Activated T-cell treated with anti-CD3 and anti-CD28 coated beads for 1 hour (primary cell): ENCODE measurements at regions not wholly inside any gene's neighbourhood (a gene's known extent, or its start where the extent isn't known, plus 50 kb on each side); places are given as distances from the start of the nearest gene placed in this dataset.

Experiments used
- DNase-seq: peaks from one replicate; pipeline ENCODE4 v3.0.0-alpha.2; 2020; ENCODE audit warnings: low read depth

DNA sequence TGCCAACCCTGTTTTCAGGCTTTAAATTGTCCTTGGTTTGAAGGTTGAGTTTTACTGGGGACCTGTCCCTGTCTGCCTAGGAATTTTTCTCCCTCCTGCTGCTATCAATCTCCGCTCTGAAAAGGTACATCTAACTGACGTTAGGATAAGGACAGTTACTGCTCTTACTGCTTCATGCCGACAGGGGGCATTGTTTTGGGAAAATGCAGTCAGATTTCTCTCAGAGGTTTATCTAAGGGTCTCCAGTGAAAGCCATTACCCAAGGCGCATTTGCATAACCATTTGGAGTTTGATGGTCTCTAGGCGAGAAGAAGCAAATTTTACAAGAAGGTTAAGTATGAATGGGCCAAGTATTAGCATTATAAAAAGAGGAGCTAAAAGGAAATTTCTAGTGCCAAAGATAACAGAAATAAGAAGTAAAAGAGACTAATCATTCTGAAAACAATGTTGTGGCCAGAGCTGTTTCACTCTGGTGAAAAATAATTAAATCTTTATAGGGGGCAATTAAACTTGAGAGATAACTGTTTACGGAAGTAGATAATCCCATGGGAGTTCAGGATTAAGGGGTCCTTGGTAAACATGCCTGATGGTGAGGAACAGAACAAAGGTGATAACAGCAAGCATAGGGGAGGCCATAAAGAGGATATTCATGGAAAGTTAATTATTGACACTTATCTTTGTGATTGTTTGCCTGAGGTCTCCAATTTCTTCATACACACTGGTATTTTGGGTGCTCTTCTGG is 605.0 kb downstream of the MTRR start:
- DNase-seq: no peak

DNA sequence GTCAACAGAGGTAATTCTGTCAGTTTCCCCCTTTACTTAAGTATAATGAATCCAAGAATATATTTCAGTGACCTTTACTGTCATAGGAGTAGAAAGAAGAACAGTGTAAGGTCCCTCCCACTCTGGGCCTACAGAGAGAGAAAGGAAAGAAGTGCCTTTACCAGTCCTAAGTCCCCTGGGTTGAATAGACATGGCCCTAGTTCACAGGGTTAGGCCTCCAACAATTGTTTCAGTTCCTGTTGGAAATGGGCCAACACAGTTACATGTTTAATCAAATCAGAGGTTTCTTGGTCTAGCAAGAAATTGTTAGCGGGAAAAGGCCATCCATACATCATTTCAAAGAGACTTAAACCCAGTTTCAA is 605.6 kb downstream of the MTRR start:
- DNase-seq: no peak

DNA sequence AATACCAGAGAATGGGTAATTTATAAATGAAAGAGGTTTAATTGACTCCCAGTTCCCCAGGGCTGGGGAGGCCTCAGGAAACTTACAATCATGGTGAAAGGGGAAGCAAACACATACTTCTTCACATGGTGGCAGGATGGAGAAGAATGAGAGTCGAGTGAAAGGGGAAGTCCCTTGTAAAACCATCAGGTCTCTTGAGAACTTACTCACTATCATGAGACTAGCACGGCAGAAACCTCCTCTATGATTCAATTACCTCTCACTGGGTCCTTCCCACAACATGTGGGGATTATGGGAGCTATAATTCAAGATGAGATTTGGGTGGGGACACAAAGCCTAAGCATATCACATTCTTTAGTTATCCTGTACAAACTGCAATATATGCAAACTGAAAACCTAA is 609.4 kb downstream of the MTRR start:
- no peak for DNase-seq

DNA sequence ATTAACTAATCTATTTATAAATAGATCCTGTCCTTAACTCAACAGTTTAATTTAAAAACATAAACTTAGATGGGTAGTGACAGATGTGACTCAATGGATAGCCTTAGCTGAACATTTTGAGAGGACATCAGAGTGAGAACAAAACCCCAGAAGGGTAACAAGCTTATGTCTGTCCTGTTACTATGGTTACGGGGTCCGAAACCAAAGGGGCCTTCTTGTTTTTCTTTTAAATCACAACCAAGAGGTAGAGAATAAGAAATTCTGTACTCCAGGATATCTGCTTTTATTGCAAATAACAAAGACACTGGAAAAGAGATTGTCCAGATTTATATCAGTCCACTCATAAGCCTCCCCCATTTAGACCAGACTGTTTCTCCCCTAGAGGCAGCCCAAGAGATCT is 612.1 kb downstream of the MTRR start:
- no peak for DNase-seq

DNA sequence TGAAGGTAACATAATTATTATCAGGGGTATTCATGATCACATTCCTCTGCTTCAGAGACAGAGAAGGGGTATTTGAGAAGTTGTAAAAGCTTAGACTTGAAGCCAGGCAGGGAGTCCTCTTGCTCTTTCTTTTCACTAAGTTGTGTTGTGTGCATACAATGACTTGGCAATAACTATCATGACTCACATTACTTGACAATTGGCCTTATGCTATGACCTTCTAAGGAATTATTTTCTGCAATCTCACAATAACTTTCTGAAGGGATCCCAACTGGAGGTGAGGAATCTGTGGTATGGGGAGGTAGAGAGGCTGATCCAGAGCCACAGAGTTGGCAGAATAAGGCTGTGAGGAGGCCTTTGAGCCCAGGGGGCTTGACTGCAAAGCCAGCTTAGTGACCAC is 622.3 kb downstream of the MTRR start:
- DNase-seq: no peak

DNA sequence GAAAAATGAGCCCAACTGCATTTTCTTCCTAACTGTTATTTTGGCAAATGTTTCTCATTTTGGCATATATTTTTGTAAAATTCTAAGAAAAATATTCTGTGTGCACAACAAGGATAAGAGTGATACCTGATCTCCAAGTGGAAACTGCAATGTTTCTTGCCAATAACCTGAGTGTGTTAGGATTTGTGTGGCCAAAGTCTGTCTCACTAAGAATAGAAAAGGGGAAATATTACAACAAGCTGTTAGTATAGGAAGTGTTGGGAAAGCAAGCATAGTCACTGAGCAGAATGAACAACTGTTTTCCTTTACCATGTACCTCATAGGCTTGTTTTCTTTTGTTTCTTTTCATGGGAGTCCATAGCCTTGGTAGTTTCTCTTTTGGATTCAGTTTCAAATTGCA is 624.2 kb downstream of the MTRR start:
- no peak for DNase-seq

DNA sequence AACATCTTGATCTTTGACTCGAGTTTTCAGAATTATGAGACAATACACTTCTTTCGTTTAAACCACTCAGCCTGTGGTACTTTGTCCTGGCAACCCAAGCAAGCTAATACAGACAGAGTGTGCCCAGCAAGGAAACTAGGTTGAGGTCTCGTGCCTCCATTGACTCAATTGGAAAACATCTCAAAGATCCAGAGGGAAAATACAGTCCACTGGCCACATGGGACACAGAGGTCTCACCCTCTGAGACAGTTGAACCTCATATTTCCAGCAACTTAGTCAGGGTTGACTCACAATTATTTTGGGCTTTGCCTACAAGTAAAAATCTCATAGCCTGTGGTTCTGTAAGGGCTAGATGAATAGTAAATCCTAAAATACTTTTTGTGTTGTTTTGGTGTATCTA is 631.5 kb downstream of the MTRR start:
- DNase-seq: no peak

DNA sequence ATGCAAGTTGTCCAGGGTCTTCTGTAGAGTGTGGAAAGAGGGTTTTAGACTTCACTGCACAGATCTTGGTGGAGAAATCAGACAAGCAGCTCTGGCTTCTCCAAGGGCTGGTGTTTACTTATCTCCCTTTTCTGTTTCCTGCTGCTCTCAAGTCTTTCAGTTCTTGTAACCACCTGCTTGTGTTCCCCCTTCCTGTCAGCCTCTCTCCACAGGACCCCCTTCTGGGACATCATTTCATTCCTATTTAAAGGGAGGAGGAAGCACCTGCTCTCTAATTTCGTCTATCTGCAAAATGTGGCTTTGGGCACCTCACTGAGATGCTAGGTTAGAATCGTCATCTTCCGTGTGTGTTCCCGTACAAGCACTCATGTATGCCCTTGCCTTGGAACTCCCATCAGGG is 636.2 kb downstream of the MTRR start:
- DNase-seq: no peak

DNA sequence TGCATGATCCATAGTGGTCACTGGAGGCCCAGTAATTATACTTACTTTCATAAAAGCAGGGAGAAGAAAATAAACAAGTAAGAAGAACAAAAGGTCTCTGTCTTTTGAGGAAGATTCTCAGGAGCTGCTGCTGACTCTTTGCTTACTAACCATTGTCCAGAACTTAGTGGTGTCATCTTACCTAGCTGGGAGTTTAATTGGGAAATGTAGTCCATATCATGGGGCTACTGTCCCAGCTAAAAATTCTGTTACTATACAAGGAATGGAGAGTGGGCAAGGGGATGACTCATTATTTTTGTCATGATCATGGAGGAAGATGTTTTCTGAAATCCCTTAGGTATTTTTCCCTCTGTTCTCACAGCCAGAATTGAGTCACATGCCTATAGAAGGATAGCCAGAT is 639.3 kb downstream of the MTRR start:
- DNase-seq: no peak

DNA sequence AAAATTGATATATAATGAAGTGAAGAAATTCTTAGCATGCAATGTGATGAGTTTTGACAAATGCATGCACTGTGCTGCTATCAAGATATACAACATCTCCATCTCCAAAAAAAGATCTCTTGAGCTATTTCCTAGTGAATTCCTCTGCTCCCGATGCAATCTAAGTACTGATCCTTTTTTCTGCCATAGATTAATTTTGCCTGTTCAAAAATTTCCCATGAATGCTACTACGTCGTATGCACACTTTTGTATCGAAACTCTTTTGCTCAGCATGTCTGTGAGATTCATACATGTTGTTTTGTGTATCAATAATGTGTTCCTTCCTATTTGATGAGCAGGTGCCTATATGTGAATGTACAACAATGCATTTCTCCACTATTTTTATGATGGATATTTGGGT is 647.4 kb downstream of the MTRR start:
- DNase-seq: no peak

DNA sequence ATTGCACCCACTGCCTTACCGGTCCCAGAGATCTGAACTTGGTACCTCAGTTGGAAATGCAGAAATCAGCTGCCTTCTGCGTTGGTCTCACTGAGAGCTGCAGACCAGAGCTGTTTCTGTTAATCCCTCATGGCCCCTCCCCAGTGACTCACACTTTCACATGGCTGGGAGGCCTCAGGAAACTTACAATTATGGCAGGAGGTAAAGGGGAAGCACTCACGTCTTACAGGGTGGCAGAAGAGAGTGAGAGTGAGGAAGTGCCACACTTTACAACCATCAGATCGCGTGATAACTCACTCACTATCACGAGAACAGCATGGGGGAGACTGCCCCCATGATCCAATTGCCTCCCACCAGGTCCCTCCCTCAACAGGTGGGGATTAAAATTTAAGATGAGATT is 648.5 kb downstream of the MTRR start:
- DNase-seq: no peak

DNA sequence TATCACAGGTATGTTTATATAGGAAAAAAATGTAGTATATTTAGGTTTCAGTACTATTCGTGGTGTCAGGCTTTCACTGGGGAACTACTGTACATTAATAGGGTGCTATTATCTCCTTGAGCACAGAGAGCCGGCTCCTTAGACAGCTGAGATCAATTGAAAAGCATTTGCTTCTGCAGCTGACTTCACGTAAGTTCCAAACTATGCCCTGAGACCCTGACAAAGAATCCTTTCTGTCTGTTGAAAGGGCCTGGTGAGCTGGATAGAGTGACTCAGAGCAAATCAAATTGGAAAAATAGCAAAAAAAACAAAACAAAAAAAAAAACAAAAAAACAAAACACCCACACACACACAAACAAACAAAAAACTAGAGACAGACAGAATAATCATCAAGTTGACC is 652.0 kb downstream of the MTRR start:
- DNase-seq: no peak

DNA sequence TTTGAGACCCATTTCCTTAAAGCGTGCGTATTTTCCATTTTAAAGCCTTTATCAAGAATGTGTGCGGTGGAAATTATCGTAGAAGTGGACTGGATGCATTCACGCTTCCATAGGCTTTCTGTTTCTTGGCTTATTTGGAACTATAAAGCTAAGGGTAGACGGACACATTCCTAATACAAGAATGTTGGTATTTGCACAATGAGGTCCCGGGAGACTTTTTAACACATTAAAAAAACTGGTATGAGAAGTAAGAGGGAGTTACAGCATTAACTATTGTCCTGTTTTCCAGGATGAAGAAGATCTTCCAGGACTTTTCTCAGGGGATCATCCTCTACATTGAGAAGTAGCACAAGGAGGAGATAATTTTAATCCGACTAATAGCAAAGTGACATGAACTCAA is 653.0 kb downstream of the MTRR start:
- no peak for DNase-seq

DNA sequence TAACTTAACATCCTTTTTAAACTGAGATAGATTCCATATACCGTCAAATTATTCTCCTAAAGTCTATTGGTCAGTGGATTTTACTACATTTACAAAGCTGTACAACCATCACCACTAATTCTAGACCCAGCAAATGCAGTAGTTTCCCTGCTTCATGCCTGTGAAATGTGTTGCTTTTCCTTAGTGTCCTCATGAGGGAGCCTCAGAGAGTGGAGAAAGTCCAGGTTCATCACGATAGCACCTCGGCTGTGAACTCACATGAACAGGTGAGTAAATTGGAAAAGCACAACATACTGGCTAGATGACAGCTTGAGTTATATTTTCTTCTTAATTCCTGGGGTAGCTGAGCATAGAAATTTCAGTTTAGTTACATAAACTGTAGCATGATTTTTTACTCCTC is 653.7 kb downstream of the MTRR start:
- no peak for DNase-seq

DNA sequence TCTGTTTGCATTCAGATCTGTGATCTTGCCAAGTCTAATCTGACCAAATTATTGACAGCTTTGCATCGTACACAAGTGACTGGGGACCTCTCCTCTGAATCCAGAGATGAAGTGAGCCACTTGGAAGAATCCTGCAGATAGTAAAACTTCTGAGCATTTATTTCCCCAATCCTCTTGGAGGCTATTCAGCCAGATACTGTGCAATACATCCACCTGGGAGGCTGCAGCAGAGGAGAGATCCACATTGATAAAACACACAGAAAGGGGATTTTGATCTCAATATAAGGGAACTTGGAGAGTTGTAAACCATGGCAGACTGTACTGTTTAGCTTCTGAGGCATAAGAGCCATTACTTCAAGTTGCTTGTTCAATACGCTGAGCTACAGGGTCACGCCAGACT is 654.6 kb downstream of the MTRR start:
- no peak for DNase-seq

DNA sequence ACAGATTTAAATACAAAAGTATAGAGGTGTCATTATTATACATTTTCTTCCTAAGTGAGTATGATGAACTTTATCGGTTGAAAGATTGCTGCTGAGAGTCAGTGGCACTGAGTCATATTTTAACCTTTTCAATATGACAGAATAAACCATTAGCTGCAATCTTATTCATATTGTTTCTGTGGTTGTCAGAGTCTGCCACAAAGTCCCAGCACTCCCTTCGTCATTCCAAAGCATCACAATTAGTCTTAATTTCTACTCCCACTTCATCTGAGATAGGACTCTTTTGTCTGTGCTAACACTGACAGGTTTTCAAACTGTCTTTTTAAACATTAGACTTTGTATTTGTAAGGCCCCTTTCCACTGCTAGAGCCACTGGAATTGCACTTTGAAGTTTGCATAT is 656.9 kb downstream of the MTRR start:
- no peak for DNase-seq

DNA sequence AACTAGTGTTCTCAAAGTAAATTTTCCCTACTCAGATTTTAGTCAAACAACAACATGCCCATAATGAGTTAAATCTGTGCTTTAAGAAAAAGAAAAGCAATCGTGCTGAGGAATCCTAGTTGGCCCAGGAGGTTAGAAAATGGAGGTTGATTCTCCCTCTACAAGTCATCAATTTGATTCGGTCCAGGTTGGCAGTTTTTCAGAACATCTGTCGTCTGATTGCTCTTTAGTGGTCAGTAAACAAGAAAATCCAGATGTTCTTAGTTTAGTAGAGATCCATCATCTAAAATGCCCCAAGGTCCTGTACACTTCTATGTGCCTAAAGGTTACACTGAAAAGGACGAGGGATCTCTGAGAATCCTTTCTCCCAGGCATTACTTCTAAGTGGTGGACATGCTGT is 659.2 kb downstream of the MTRR start:
- DNase-seq: no peak

DNA sequence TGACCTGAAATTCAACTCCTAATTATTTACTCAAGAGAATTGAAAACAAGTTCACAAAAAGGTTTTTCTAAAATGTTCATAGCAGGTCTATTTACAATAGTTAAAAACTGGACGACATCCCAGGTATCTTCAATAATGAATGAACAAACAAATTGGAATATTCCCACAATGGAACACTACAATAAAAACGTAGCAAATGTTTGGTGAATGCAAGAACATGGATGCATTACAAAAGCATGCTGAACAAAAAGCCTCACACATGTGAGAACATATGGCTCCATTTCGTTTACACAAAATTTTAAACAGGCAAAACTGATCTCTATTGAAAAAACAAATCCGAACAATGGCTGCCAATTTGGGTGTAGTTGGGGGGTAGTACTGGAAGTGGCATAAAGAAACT is 669.9 kb downstream of the MTRR start:
- DNase-seq: no peak

DNA sequence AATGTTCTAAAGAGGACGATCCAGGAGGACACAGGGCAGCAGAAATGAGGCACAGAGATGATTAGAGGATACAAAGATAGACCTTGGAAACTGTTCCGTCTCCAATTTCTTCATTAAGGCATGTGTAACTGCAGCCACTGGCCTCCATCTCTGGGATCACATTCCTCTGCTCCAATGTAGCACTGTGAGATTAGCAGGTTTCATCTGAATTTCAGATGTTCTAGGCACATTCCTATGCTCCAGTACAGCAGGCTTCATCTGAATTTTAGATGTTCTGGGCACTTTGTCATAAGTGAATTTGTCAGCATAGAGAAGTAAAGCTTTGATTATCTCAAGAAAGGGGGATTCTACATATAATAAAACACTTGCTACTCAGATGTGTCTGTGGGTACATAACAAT is 671.4 kb downstream of the MTRR start:
- no peak for DNase-seq

DNA sequence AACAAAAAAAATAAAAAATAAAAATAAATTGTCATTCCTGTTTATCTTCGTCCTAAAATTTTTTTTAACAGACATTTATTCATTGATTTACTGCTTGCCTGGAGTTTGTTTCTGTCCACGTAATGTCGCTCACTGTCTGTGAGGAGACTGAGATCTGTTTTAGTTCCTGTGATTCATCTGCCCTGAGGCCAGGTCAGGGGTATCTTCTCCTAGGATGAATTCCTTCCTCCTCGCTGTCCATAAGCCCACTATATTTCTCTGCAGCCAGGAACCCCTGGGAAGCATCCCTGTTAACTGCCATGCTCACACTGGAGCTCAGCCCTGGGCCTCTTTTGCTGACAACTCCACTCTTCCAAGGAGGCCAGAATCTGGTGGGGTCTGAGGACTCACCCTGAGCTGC is 682.0 kb downstream of the MTRR start:
- no peak for DNase-seq

DNA sequence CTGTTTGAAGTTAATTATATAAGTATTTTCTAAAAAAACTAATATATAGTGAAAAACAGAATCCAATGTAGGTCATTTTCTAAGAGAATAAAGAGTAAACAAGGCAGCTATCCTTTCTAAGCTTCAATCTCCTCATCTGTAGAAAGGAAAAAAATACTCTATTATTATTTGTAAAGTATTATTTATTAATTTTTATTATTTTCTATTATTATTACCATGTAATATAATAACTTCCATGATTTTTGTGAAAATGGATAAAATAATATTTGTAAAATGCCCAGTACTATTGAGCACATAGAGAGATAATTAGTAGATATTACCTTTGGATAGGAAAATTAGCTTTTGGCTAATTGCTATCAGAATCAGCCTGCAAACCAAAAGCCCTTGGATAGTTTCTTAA is 684.4 kb downstream of the MTRR start:
- no peak for DNase-seq

DNA sequence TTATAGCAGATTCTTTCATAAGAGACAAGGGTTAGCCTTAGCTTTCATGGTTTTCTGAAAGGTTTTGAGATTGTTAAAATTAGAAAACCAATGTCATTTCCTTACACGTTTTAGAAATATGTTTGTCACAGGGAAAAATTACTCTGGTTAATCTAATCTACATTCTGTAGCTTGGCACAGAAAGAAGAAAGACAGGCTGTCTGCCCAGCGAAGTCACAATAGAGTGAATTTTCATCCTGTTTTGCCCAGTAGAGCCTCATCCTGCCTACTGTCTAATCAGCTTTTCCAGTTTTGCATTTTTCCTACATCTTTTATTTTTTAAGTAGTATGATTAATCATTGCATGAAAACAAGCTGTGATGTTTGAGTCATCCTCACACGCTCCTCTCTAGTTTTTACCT is 688.8 kb downstream of the MTRR start:
- DNase-seq: no peak

DNA sequence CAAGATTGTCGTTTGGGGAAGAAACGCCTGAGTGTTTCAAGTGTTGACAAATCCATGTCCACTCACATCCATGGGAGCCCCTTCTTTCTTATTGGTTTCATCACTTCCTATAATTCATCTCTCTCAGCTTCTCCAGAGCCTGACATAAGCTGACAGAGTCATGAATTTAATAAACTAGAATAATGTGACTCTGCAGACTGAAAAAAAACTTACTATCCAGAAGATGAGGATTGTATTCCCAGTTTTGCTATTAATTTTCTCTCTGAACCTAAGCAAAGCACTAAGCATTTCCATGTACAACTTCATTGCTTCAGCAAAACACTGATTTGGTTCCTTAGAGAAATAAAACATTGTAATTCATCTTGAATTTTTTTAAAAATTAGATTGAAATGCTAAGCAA is 691.8 kb downstream of the MTRR start:
- no peak for DNase-seq

DNA sequence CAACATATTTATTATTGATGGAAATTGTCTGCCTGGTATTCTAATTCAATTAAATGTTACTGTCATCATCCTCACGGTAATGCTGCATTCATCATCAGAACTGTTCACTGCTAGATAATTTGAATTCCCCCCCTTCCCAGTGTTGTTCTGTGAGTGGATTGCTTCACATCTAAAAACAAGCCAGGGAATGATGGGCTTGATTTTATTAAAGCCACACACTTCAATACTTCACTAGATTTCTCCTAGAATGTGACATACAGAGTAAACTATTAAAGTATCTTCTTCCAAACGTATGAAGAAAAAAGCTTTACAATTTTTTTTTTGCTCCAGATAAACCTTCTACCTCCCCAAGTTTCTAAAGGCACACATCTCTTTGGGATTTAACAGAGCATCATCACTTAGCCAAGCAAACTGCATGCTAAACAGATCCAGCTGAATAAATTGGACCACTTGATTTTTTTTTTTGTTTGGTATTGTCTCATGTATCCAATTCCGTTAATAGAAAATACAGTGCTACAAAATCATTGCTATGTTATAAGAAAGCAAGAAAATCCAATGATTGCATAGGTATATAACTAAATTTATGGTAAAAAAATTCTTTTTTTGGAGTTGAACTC is 692.4 kb downstream of the MTRR start:
- DNase-seq: no peak
